ENCODE measurements at regions not wholly inside any gene's neighbourhood (a gene's known extent, or its start where the extent isn't known, plus 50 kb on each side); places are given as distances from the start of the nearest gene placed in this dataset.
"Not testable (repeated sequence)": the region's sequence is repeated elsewhere in the genome, so short reads cannot be mapped to it uniquely, and the experiment has no call there.

DNA sequence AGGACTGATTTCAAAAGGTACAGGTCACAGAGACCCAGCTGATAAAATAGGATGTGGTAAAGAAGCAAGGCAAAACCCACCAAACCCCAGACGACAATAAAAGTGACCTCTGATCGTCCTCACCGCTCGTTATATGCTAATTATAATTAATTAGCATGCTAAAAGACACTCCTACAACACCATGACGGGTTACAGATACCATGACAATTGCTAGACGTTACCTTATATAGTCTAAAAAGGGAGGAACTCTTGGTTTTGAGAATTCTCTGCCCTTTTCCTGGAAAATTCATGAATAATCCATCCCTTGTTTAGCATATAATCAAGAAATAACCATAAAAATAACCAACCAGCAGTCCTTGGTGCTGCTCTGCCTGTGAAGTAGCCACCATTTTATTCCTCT lies 74.7 kb upstream of the MB21D2 start:
- Histone ChIP-seq H3K79me2 (ENCODE audit: control insufficient read depth, insufficient read depth, low read length) (no peaks in the 10 kb centered on the region), H3K9ac (ENCODE audit: insufficient read depth, low read length) (no peak overlapping the region), H3K4me3 (replicated peaks in 1 of 4; ENCODE audit: control extremely low read depth in 1 of 4, insufficient read depth in 1 of 4, low read depth in 3 of 4, low read length in 4 of 4) (no peak overlapping the region), H3K27ac (ENCODE audit: insufficient read depth, low read length) (no peak overlapping the region), H4K20me1 (ENCODE audit: control insufficient read depth, extremely low read depth, insufficient read depth, low read length) (no peaks in the 10 kb centered on the region), H3K27me3 (ENCODE audit: control insufficient read depth, insufficient read depth, low read length) (no peaks in the 10 kb centered on the region), H3K36me3 (ENCODE audit: control insufficient read depth, insufficient read depth, low read length) (no peaks in the 10 kb centered on the region), H3K4me1 (ENCODE audit: control insufficient read depth, extremely low read depth, insufficient read depth, low read length) (no peaks in the 10 kb centered on the region), H3K4me2 (ENCODE audit: extremely low read depth, insufficient read depth, low read length) (no peak overlapping the region), H3K9me3 (ENCODE audit: control insufficient read depth, insufficient read depth, low read depth, low read length) (no peaks in the 10 kb centered on the region), H2AFZ (ENCODE audit: low read length) (no peak overlapping the region)
- no peak for DNase-seq (ENCODE audit: low read depth in 2 of 2)
- TF ChIP-seq EZH2 (IDR thresholded peaks at IDR 0.05; ENCODE audit: low read length, missing control alignments) (no peak), CTCF (conservative IDR thresholded peaks at IDR 0.05 in 1 of 2, IDR thresholded peaks at IDR 0.05 in 1 of 2; ENCODE audit: low read depth in 1 of 2, low read length in 2 of 2) (no peak)

DNA sequence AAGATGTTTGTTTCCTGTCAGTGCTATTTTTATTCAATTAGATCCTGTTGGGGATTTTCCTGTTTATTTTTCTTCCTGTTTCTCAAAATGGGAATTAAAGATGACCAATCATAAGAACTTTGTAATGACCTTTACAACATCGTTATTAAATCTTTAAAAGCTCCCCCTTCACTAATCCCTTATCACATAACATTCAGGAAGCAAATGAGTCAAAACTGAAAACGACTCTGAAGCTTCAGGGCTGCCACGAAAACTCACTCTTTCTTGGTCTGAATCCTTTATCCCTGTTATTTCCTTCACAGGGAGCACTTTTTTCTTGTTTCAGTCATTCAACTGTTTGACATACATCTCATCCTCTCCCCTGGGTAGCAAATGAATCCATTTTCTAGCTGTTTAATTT lies 75.8 kb upstream of the MB21D2 start:
- Histone ChIP-seq H3K9ac (ENCODE audit: insufficient read depth, low read length) (no peak overlapping the region), H3K4me1 (ENCODE audit: control insufficient read depth, extremely low read depth, insufficient read depth, low read length) (no peaks in the 10 kb centered on the region), H3K79me2 (ENCODE audit: control insufficient read depth, insufficient read depth, low read length) (no peaks in the 10 kb centered on the region), H4K20me1 (ENCODE audit: control insufficient read depth, extremely low read depth, insufficient read depth, low read length) (no peaks in the 10 kb centered on the region), H3K36me3 (ENCODE audit: control insufficient read depth, insufficient read depth, low read length) (no peaks in the 10 kb centered on the region), H3K4me2 (ENCODE audit: extremely low read depth, insufficient read depth, low read length) (no peak overlapping the region), H2AFZ (ENCODE audit: low read length) (no peak overlapping the region), H3K4me3 (replicated peaks in 1 of 4; ENCODE audit: control extremely low read depth in 1 of 4, insufficient read depth in 1 of 4, low read depth in 3 of 4, low read length in 4 of 4) (no peak overlapping the region), H3K27ac (ENCODE audit: insufficient read depth, low read length) (no peak overlapping the region), H3K9me3 (ENCODE audit: control insufficient read depth, insufficient read depth, low read depth, low read length) (no peaks in the 10 kb centered on the region), H3K27me3 (ENCODE audit: control insufficient read depth, insufficient read depth, low read length) (no peaks in the 10 kb centered on the region)
- no peak for TF ChIP-seq EZH2 (IDR thresholded peaks at IDR 0.05; ENCODE audit: low read length, missing control alignments)
- no peak for TF ChIP-seq CTCF (conservative IDR thresholded peaks at IDR 0.05 in 1 of 2, IDR thresholded peaks at IDR 0.05 in 1 of 2; ENCODE audit: low read depth in 1 of 2, low read length in 2 of 2)
- DNase-seq (ENCODE audit: low read depth in 2 of 2): no peak

- not testable (repeated sequence) for H3K27ac ChIP-seq (ENCODE audit: insufficient read depth, low read length); H3K4me1 ChIP-seq (ENCODE audit: control insufficient read depth, extremely low read depth, insufficient read depth, low read length); H3K9ac ChIP-seq (ENCODE audit: insufficient read depth, low read length); H3K4me2 ChIP-seq (ENCODE audit: extremely low read depth, insufficient read depth, low read length); H4K20me1 ChIP-seq (ENCODE audit: control insufficient read depth, extremely low read depth, insufficient read depth, low read length); H3K27me3 ChIP-seq (ENCODE audit: control insufficient read depth, insufficient read depth, low read length); H3K4me3 ChIP-seq (replicated peaks in 1 of 4; ENCODE audit: control extremely low read depth in 1 of 4, insufficient read depth in 1 of 4, low read depth in 3 of 4, low read length in 4 of 4); H3K9me3 ChIP-seq (ENCODE audit: control insufficient read depth, insufficient read depth, low read depth, low read length); H3K36me3 ChIP-seq (ENCODE audit: control insufficient read depth, insufficient read depth, low read length); H2AFZ ChIP-seq (ENCODE audit: low read length); H3K79me2 ChIP-seq (ENCODE audit: control insufficient read depth, insufficient read depth, low read length); DNase-seq (ENCODE audit: low read depth in 2 of 2)
These were observed 83.5 kb upstream of the MB21D2 start for GRCh38 chr3:193001113-193001512.

DNA sequence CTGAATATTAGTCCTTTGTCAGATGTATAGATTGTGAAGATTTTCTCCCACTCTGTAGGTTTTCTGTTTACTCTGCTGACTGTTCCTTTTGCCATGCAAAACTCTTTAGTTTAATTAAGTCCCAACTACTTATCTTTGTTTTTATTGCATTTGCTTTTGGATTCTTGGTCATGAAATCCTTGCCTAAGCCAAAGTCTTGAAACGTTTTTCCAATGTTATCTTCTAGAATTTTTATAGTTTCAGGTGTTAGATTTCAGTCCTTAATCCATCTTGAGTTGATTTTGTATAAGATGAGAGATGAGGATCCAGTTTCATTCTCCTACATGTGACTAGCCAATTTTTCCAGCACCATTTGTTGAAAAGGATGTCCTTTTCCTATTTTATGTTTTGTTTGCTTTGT lies 86.0 kb upstream of the MB21D2 start:
- DNase-seq (ENCODE audit: low read depth in 2 of 2); H3K27me3 ChIP-seq (ENCODE audit: control insufficient read depth, insufficient read depth, low read length); H3K9ac ChIP-seq (ENCODE audit: insufficient read depth, low read length); H3K4me2 ChIP-seq (ENCODE audit: extremely low read depth, insufficient read depth, low read length); H3K36me3 ChIP-seq (ENCODE audit: control insufficient read depth, insufficient read depth, low read length); H3K79me2 ChIP-seq (ENCODE audit: control insufficient read depth, insufficient read depth, low read length); H3K4me3 ChIP-seq (replicated peaks in 1 of 4; ENCODE audit: control extremely low read depth in 1 of 4, insufficient read depth in 1 of 4, low read depth in 3 of 4, low read length in 4 of 4); H3K9me3 ChIP-seq (ENCODE audit: control insufficient read depth, insufficient read depth, low read depth, low read length); H4K20me1 ChIP-seq (ENCODE audit: control insufficient read depth, extremely low read depth, insufficient read depth, low read length); H2AFZ ChIP-seq (ENCODE audit: low read length); H3K27ac ChIP-seq (ENCODE audit: insufficient read depth, low read length); H3K4me1 ChIP-seq (ENCODE audit: control insufficient read depth, extremely low read depth, insufficient read depth, low read length): not testable (repeated sequence)

All from fibroblast of lung (primary cell).